Panc1 (cell line): ENCODE measurements at regions not wholly inside any gene's neighbourhood (a gene's known extent, or its start where the extent isn't known, plus 50 kb on each side); places are given as distances from the start of the nearest gene placed in this dataset.

Source experiments
- TF ChIP-seq, protein P1 (sequence below): fragments of 450-650 bp; IDR thresholded peaks from 2 replicates; pipeline ENCODE4 v1.5.1; 2017; ENCODE audit warnings: mild to moderate bottlenecking
- TF ChIP-seq, protein P2 (sequence below), 2 experiments: IDR thresholded peaks; 2 replicates each; pipeline ENCODE4 v1.6.1; 2011 to 2012; ENCODE audit warnings: low read depth in 2 of 2, control low read depth in 1 of 2, low read length in 1 of 2, mild to moderate bottlenecking in 1 of 2, moderate library complexity in 1 of 2; ENCODE audit not compliant: insufficient read depth in 1 of 2

DNA sequence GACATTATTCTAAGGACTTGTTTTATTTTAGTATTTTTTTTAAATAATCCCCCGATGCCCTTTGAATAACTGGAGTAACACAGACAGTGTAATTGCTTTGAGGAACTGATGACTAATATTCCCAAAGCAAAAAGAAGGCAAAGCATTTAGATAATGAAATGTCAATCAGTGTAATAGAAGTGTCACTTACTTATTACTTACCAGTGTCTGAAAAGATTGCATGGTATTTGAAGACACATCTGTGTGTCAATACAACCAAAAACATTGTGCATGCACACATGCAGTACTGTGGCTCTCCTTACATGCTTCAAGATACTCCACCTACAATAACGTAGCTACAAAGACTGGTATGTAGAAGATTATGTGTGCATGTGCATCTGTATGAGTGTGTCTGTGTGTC is 264.0 kb upstream of the ANO5 start:
- TF ChIP-seq, protein P1, sequence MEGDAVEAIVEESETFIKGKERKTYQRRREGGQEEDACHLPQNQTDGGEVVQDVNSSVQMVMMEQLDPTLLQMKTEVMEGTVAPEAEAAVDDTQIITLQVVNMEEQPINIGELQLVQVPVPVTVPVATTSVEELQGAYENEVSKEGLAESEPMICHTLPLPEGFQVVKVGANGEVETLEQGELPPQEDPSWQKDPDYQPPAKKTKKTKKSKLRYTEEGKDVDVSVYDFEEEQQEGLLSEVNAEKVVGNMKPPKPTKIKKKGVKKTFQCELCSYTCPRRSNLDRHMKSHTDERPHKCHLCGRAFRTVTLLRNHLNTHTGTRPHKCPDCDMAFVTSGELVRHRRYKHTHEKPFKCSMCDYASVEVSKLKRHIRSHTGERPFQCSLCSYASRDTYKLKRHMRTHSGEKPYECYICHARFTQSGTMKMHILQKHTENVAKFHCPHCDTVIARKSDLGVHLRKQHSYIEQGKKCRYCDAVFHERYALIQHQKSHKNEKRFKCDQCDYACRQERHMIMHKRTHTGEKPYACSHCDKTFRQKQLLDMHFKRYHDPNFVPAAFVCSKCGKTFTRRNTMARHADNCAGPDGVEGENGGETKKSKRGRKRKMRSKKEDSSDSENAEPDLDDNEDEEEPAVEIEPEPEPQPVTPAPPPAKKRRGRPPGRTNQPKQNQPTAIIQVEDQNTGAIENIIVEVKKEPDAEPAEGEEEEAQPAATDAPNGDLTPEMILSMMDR, result no peak
- TF ChIP-seq, protein P2, sequence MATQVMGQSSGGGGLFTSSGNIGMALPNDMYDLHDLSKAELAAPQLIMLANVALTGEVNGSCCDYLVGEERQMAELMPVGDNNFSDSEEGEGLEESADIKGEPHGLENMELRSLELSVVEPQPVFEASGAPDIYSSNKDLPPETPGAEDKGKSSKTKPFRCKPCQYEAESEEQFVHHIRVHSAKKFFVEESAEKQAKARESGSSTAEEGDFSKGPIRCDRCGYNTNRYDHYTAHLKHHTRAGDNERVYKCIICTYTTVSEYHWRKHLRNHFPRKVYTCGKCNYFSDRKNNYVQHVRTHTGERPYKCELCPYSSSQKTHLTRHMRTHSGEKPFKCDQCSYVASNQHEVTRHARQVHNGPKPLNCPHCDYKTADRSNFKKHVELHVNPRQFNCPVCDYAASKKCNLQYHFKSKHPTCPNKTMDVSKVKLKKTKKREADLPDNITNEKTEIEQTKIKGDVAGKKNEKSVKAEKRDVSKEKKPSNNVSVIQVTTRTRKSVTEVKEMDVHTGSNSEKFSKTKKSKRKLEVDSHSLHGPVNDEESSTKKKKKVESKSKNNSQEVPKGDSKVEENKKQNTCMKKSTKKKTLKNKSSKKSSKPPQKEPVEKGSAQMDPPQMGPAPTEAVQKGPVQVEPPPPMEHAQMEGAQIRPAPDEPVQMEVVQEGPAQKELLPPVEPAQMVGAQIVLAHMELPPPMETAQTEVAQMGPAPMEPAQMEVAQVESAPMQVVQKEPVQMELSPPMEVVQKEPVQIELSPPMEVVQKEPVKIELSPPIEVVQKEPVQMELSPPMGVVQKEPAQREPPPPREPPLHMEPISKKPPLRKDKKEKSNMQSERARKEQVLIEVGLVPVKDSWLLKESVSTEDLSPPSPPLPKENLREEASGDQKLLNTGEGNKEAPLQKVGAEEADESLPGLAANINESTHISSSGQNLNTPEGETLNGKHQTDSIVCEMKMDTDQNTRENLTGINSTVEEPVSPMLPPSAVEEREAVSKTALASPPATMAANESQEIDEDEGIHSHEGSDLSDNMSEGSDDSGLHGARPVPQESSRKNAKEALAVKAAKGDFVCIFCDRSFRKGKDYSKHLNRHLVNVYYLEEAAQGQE (IDR thresholded peaks at IDR 0.05; ENCODE audit: insufficient read depth in 1 of 2, low read depth in 2 of 2, low read length in 1 of 2), result no peak
